ENCODE measurements at regions not wholly inside any gene's neighbourhood (a gene's known extent, or its start where the extent isn't known, plus 50 kb on each side); places are given as distances from the start of the nearest gene placed in this dataset.
"Not testable (repeated sequence)": the region's sequence is repeated elsewhere in the genome, so short reads cannot be mapped to it uniquely, and the experiment has no call there.

DNA sequence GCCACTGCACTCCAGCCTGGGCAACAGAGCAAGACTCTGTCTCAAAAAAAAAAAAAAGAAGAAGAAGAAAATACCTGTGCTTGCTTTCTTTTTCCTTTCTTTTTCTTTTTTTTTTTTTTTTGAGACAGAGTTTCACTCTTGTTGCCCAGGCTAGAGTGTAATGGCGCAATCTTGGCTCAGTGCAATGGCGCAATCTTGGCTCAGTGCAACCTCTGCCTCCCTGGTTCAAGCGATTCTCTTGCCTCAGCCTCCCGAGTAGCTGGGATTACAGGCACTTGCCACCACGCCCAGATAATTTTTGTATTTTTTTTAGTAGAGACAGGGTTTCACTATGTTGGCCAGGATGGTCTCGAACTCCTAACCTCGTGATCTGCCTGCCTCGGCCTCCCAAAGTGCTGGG lies 56.8 kb upstream of the PTMA start:
- TF ChIP-seq, protein P1, sequence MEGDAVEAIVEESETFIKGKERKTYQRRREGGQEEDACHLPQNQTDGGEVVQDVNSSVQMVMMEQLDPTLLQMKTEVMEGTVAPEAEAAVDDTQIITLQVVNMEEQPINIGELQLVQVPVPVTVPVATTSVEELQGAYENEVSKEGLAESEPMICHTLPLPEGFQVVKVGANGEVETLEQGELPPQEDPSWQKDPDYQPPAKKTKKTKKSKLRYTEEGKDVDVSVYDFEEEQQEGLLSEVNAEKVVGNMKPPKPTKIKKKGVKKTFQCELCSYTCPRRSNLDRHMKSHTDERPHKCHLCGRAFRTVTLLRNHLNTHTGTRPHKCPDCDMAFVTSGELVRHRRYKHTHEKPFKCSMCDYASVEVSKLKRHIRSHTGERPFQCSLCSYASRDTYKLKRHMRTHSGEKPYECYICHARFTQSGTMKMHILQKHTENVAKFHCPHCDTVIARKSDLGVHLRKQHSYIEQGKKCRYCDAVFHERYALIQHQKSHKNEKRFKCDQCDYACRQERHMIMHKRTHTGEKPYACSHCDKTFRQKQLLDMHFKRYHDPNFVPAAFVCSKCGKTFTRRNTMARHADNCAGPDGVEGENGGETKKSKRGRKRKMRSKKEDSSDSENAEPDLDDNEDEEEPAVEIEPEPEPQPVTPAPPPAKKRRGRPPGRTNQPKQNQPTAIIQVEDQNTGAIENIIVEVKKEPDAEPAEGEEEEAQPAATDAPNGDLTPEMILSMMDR (optimal IDR thresholded peaks at IDR 0.05 in 1 of 3, IDR thresholded peaks at IDR 0.05 in 1 of 3, conservative IDR thresholded peaks at IDR 0.05 in 1 of 3; ENCODE audit: extremely low read depth in 1 of 3, insufficient read depth in 2 of 3, low read length in 3 of 3) = not testable (repeated sequence)
- not testable (repeated sequence) for TF ChIP-seq EZH2 (IDR thresholded peaks at IDR 0.05; ENCODE audit: low read length)

Measured in keratinocyte (primary cell).